ENCODE measurements at regions not wholly inside any gene's neighbourhood (a gene's known extent, or its start where the extent isn't known, plus 50 kb on each side); places are given as distances from the start of the nearest gene placed in this dataset.
"Not testable (repeated sequence)": the region's sequence is repeated elsewhere in the genome, so short reads cannot be mapped to it uniquely, and the experiment has no call there.

DNA sequence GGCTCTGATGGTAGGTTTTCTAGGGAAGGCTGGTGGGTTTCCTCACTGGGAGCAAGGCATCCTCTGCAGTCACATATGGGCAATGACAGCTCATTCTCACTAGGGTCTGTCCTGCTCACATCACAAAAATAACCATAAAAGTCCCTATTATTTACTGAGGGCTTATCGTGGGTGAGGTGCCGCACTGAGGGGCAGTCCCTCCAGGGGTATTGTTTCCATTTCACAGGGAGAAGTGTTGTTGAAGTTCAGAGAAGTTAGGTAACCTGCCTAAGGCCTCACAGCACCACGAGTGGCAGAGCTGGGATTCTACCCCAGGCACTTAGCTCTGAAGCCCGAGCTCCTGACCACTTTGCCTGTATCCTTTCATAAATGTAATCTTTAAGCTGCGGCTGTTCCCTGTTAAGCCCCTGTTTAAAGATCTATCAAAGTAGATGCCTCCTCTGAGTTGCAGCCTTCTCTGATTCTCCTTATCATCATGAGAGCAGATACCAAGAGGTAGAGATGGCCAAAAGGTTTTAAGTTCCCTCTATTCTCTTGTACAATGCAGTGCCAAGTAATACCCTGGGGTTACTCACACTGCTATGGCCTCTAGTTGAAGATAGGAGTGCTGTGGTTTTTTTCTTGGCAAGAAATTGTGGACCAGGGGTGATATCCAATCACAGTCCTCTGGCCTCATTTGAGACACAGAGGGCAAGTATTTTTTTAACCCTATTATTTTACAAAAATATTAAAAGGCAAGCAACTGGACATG lies 107.0 kb downstream of the RPLP1 start:
- DNase-seq = no peak
- ATAC-seq = no peak
- Histone ChIP-seq H3K9me3 (no peaks in the 10 kb centered on the region), H3K4me3 (no peak overlapping the region), H3K4me1 (ENCODE audit: low read depth) (peaks cover 41% of the 10 kb centered on the region), H3K36me3 (ENCODE audit: low read depth) (no peaks in the 10 kb centered on the region)
- TF ChIP-seq, protein P1, sequence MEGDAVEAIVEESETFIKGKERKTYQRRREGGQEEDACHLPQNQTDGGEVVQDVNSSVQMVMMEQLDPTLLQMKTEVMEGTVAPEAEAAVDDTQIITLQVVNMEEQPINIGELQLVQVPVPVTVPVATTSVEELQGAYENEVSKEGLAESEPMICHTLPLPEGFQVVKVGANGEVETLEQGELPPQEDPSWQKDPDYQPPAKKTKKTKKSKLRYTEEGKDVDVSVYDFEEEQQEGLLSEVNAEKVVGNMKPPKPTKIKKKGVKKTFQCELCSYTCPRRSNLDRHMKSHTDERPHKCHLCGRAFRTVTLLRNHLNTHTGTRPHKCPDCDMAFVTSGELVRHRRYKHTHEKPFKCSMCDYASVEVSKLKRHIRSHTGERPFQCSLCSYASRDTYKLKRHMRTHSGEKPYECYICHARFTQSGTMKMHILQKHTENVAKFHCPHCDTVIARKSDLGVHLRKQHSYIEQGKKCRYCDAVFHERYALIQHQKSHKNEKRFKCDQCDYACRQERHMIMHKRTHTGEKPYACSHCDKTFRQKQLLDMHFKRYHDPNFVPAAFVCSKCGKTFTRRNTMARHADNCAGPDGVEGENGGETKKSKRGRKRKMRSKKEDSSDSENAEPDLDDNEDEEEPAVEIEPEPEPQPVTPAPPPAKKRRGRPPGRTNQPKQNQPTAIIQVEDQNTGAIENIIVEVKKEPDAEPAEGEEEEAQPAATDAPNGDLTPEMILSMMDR (IDR thresholded peaks at IDR 0.05) = no peak
- intact Hi-C loops (cut with DNase I, micrococcal nuclease) = no loop called here

DNA sequence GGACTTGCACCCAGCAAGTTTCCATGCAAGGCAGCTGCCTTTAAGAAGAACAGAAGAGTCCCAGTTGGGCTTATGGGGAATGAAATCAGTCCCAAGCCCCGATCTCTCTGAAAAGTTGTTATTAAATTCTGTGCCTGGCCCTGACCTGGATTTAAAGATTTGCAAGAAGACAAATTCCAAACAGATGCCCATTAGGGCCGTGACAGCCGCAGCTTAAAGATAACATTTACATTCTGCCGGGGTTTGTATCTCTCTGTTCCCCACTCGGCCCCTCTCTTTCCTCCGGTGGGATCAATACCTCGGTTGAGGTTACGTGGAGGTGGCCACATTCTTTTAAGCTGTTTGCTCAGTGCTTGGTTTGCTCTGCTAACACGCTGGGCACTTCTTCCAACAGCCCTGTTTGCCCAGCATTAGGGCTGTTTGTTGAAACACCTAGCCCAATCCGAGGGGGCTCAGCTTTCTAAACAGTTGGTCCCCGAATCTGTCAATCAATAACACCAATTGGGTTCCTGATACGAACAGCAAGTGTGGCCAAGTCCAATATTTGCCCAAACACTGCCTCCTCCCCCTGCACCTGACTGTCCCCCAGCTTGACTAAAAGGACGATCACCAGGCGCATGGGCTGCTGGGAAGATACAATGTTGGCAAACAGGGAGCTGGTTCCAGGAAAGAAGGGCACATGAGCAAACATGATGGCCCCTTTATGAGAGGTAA lies 108.6 kb downstream of the RPLP1 start:
- ATAC-seq = peak; percentile 76
- Histone ChIP-seq H3K9me3 (no peaks in the 10 kb centered on the region), H3K4me3 (no peak overlapping the region), H3K36me3 (ENCODE audit: low read depth) (no peaks in the 10 kb centered on the region), H3K4me1 (ENCODE audit: low read depth) (peaks cover 31% of the 10 kb centered on the region)
- intact Hi-C loops (cut with DNase I, micrococcal nuclease) = no loop called here
- TF ChIP-seq, protein P1 (IDR thresholded peaks at IDR 0.05) = no peak
- DNase-seq = peak; percentile 70 to 77 (median 71)

DNA sequence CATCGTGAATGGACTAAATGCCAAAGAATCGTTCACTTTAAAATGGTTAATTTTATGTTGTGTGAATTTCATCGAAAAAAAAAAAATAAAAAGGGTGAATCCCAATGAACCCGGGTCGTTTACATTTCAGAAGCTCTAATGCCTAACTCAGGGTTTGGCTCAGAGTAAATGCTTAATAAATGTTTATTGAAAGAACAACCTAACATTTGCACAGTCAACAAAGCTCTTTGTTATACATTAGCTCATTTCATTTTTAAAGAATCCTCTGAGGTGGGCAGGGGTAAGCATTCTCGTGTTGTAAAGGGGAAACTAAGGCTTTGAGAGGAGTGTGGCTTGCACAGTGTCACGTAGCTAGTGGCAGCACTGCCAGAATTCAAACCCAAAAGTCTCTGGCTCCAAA lies 109.5 kb downstream of the RPLP1 start:
- TF ChIP-seq, protein P1 (IDR thresholded peaks at IDR 0.05) = no peak
- no peaks in the 10 kb centered on the region for H3K9me3 ChIP-seq

DNA sequence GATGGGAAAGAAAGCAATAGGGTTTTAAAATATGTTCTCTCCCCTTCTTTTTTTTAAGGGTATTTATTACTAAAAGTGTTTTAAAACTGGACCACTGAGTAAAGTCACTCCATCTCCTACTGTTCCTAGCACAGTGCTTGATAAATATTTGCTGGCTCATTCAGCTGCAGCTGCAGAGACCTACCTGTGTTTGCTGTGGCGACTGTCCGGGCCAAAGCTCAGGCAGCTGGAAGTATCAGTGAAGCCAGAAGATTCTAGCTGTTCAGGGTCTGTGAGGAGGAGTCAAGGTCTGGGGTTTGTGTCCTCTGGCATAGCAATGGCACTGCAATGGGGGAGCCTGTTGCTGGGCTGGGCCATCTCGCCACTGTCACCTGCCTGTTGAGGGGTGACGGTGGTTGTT lies 109.9 kb downstream of the RPLP1 start:
- Histone ChIP-seq H3K36me3 (ENCODE audit: low read depth) (no peaks in the 10 kb centered on the region), H3K4me1 (ENCODE audit: low read depth) (peaks cover 27% of the 10 kb centered on the region), H3K4me3 (no peak overlapping the region), H3K9me3 (no peaks in the 10 kb centered on the region)
- ATAC-seq (peak; percentile 76), DNase-seq (peak in 2 of 3 donors; percentile 50 to 53)
- TF ChIP-seq, protein P1 (IDR thresholded peaks at IDR 0.05) = no peak
- intact Hi-C loops (cut with DNase I, micrococcal nuclease) = no loop called here

More for the DNA sequence above, 109.5 kb downstream of the RPLP1 start:
- no peak for DNase-seq
- Histone ChIP-seq H3K4me3 (no peak overlapping the region), H3K36me3 (ENCODE audit: low read depth) (no peaks in the 10 kb centered on the region), H3K4me1 (ENCODE audit: low read depth) (peaks cover 27% of the 10 kb centered on the region)
- intact Hi-C loops (cut with DNase I, micrococcal nuclease) = no loop called here
- peak; percentile 5 for ATAC-seq

DNA sequence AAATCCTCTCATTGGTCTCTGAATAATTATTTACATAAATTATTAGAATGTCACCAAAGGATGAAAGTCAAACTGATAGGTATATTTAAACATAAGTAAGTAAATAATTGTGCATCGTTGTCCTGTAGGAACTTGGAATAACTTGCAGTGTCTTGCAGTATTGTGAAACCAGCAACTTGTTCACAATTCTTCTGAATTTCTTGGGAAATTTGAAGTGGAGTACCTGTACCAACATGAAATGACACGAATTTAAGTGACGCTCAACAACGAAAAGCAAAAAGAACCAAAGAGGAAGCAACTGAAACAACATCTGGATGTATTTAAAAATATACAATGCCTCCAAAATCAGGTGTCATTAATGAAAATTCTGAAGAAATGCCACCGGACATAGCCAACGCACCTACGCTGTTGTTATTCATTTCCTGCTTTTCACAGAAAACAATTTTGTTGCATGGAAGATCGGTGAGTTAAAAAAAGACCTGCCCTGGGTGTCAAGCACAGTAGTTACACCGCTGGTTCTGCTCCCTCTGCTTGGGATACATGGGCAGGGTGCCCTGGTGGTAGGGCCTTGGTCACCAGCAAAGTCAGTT lies 112.5 kb downstream of the RPLP1 start:
- Histone ChIP-seq H3K36me3 (ENCODE audit: low read depth) (no peaks in the 10 kb centered on the region), H3K4me3 (no peak overlapping the region), H3K4me1 (ENCODE audit: low read depth) (peaks cover 17% of the 10 kb centered on the region), H3K9me3 (no peaks in the 10 kb centered on the region)
- TF ChIP-seq, protein P1 (IDR thresholded peaks at IDR 0.05) = no peak
- ATAC-seq = no peak
- no peak for DNase-seq
- intact Hi-C loops (cut with DNase I, micrococcal nuclease) = no loop called here

DNA sequence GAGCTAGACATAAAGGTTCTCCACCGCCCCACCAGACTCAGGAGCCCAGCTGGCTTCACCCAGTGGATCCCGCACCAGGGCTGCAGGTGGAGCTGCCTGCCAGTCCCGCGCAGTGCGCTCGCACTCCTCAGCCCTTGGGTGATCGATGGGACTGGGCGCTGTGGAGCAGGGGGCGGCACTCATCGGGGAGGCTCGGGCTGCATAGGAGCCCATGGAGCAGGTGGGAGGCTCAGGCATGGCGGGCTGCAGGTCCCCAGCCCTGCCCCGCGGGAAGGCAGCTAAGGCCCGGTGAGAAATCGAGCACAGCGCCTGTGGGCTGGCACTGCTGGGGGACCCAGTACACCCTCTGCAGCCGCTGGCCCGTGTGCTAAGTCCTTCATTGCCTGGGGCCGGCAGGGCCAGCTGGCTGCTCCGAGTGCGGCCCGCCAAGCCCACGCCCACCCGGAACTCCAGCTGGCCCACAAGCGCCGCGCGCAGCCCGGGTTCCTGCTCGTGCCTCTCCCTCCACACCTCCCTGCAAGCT lies 114.7 kb downstream of the RPLP1 start:
- H3K4me1 ChIP-seq (ENCODE audit: low read depth); H3K36me3 ChIP-seq (ENCODE audit: low read depth); ATAC-seq; intact Hi-C loops (cut with DNase I, micrococcal nuclease); H3K4me3 ChIP-seq; H3K9me3 ChIP-seq; DNase-seq: not testable (repeated sequence)

Measured in mucosa of descending colon (tissue), 3 donors.